Stimulated activated naive CD8-positive, alpha-beta T cell treated with anti-CD3 and anti-CD28 coated beads, Interleukin-15, amount 100 ng/mL, for 72 hours (primary cell): ENCODE measurements at regions not wholly inside any gene's neighbourhood (a gene's known extent, or its start where the extent isn't known, plus 50 kb on each side); places are given as distances from the start of the nearest gene placed in this dataset.
A peak's percentile ranks its signal among the peaks of the same experiment; 100 is the strongest.

Experiments used
- ATAC-seq: fragments of 150-1000 bp; cut with Tn5 transposase; 2 replicates; pipeline ENCODE4 v1.10.0; 2021; ENCODE audit warnings: mild to moderate bottlenecking, moderate library complexity
- DNase-seq, 2 donors: peaks; one replicate each; pipeline ENCODE4 v3.0.0; 2021 to 2022
- H3K27ac Mint-ChIP-seq, 2 donors: one replicate each; pipeline ENCODE4 v1.8.0; 2022; ENCODE audit warnings: mild to moderate bottlenecking in 2 of 2, mixed read lengths in 2 of 2, moderate library complexity in 2 of 2
- H3K27me3 Mint-ChIP-seq: one replicate; pipeline ENCODE4 v1.8.0; 2022; ENCODE audit warnings: mixed read lengths
- H3K4me1 Mint-ChIP-seq: one replicate; pipeline ENCODE4 v1.8.0; 2022; ENCODE audit warnings: mild to moderate bottlenecking, mixed read lengths
- H3K4me3 Mint-ChIP-seq, 2 donors: one replicate each; pipeline ENCODE4 v1.8.0; 2022; ENCODE audit warnings: mild to moderate bottlenecking in 2 of 2, mixed read lengths in 2 of 2, moderate library complexity in 1 of 2
- H3K9me3 Mint-ChIP-seq, 2 donors: one replicate each; pipeline ENCODE4 v1.8.0; 2022; ENCODE audit warnings: mixed read lengths in 2 of 2

DNA sequence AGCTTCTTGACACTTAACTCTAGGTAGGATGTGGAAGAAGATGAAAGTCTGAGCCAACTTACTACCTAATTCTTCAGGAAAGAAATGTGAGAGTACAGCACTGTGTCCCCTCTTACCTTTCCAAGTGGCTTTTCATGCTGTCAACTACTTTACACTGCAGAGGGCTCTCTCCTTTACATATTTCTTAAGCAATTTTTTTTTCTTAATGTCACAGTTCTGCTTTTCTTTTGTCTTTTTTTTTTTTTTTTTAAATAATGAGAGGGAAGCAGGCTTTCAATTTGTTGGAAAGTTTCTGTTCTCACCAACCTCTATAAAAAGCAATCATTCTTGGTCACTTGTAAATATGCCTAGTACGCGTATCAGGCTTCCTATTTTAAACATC, 212.7 kb upstream of the MIR17HG start:
- Mint-ChIP-seq H3K9me3 (no peaks in the 10 kb centered on the region), H3K27me3 (no peaks in the 10 kb centered on the region), H3K4me1 (no peaks in the 10 kb centered on the region), H3K27ac (no peak overlapping the region), H3K4me3 (no peak overlapping the region)
- ATAC-seq (no peak), DNase-seq (no peak)

DNA sequence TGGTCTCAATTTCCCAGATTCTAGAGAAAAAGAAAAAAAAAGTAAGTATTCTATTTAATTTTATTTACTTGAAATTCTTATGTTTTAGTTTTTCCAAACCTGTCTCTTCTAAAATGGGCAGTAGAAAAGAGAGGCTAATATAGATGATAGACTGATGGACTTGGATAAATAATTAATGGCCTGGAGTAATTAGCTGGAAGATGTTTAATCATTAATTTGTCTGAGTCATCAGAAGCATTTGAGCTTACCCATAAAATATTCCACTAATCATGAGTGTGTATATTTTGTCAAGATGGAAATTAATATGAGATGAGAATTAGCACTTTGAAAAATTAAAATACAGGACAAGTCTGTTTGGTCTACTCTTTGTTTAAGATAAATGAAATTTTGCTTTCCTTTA, 212.1 kb upstream of the MIR17HG start:
- H3K27me3 Mint-ChIP-seq, result no peaks in the 10 kb centered on the region
- H3K27ac Mint-ChIP-seq, result no peak overlapping the region
- ATAC-seq (no peak), DNase-seq (no peak)
- no peak overlapping the region for H3K4me3 Mint-ChIP-seq
- H3K9me3 Mint-ChIP-seq, result no peaks in the 10 kb centered on the region
- no peaks in the 10 kb centered on the region for H3K4me1 Mint-ChIP-seq

DNA sequence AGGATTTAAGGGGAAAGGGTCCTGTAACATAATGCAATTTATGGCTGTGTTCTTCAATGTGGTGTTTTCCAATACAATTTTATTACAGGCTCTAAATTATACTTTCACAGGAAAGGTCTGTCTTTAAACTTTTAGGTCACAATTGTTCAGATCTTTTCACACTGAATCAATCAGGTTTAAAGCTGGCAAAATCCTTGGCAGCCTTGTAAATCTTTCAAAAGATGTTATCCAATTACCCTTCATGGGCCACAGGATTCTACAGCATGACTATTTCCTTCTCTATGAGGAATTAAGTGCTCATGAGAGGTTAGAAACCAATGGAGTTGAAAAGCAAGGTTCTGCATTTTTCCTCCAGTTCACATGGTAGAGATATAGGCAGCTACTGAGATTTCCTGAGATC, 211.5 kb upstream of the MIR17HG start:
- H3K9me3 Mint-ChIP-seq, result no peaks in the 10 kb centered on the region
- no peaks in the 10 kb centered on the region for H3K4me1 Mint-ChIP-seq
- no peak overlapping the region for H3K4me3 Mint-ChIP-seq
- ATAC-seq (no peak), DNase-seq (no peak)
- H3K27me3 Mint-ChIP-seq, result no peaks in the 10 kb centered on the region
- no peak overlapping the region for H3K27ac Mint-ChIP-seq

DNA sequence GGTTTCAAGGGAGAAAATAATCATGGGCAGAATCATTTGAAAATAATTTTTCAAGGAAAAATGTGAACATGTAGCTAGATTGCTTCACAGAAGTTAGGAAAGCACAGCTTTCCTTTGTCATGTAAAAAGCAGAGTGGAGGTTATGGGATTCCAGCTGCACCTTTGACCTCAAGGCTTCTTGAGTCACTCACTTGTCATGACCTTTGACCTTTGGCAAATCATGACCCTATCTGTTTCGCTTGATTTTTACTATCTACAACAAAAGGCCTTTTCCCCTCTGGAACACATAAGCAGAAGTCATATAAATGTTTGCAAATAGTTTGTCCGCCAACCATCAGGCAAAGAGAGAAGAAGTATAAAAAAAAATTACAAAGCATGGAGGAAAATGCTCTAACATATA, 210.7 kb upstream of the MIR17HG start:
- H3K27ac Mint-ChIP-seq, result no peak overlapping the region
- DNase-seq, result no peak
- no peaks in the 10 kb centered on the region for H3K9me3 Mint-ChIP-seq
- no peaks in the 10 kb centered on the region for H3K4me1 Mint-ChIP-seq
- H3K27me3 Mint-ChIP-seq, result no peaks in the 10 kb centered on the region
- ATAC-seq, result no peak
- H3K4me3 Mint-ChIP-seq, result no peak overlapping the region

DNA sequence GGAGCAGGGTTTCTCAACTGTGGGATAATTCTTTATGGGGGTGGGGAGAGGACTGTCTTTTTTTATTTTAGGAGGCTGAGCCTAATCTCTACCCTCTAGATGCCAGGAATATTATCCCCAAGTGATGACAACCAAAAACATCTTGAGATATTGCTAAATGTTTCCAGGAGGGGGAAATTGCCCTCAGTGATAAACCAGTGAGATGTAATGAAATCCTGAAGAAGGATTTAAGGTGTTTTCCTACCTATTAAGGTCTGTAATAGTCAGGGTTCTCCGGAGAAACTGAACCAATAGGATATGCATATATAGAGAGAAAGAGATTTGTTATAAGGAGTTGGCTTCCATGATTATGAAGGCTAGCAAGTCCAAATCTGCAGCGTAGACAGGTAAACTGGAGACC, 208.3 kb upstream of the MIR17HG start:
- ATAC-seq (no peak), DNase-seq (no peak)
- Mint-ChIP-seq H3K27ac (no peak overlapping the region), H3K9me3 (no peaks in the 10 kb centered on the region), H3K4me3 (no peak overlapping the region), H3K27me3 (no peaks in the 10 kb centered on the region), H3K4me1 (no peaks in the 10 kb centered on the region)

DNA sequence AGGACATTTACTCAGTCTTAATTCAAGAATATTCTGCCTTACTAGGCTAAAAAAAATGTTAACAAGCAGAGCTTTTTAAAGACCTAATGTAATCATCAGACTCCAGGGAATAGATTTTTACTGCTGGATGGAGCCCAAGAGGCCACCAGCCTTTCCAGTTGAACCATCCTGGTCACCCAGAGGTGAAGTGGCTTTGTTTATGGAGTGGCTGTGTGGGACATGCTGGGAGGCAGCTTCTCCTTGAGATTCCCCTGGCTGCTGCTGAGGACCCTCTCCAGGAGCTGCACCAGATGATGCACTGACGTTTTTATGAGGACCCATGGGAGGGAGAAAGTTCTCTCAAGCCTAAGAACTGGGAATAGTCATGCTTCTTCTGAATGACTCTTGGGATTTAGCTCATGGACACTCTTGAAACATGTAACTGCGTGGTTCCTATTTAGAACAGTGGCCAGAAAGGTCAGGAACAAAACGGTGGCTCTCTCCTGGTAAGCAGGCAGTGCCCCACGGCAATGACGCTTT, 205.9 kb upstream of the MIR17HG start:
- H3K27ac Mint-ChIP-seq, result no peak overlapping the region
- no peaks in the 10 kb centered on the region for H3K27me3 Mint-ChIP-seq
- no peaks in the 10 kb centered on the region for H3K9me3 Mint-ChIP-seq
- ATAC-seq (no peak), DNase-seq (no peak)
- no peak overlapping the region for H3K4me3 Mint-ChIP-seq
- H3K4me1 Mint-ChIP-seq, result no peaks in the 10 kb centered on the region

DNA sequence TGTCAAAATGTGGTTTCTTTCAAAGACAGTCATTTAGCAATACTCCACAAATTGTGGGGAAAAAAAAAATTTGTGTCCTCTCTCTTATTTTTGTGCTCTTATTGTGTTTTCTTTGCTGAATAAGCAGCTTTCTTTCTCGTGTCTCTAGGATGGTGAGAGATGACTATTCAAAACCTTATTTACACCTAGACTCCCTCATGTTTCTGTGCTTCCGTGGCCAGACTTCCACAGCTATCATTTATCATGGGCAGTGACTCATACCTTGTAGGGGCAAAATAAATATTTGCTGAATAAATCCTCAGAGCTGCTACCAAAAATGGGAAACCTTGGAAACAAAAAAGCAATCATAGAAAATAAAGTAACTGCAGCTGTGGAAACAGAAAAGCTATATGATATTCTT, 204.9 kb upstream of the MIR17HG start:
- ATAC-seq, result no peak

DNA sequence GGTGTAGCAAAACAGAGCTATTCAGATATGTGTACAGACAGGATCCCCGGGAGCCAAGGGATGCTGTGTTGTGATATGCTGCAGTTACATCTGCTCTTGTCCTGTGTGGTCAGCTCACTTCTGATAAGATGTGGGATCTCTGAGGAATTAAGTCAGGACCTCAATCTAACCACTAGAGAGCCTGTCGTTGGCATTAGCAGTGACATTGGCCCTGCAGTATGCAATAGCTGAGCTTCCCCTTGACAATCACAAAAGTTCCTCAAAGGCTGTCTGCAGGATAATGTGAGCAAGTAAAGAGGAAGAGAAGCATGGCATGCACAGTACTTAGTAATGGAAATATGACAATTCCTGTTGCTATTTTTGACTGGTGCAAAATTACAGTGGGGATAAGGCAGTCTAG, 203.4 kb upstream of the MIR17HG start:
- ATAC-seq (no peak), DNase-seq (no peak)
- Mint-ChIP-seq H3K4me3 (no peak overlapping the region), H3K9me3 (no peaks in the 10 kb centered on the region), H3K4me1 (no peaks in the 10 kb centered on the region), H3K27ac (no peak overlapping the region), H3K27me3 (no peaks in the 10 kb centered on the region)

More for the DNA sequence above, 204.9 kb upstream of the MIR17HG start:
- no peaks in the 10 kb centered on the region for H3K9me3 Mint-ChIP-seq
- H3K4me3 Mint-ChIP-seq, result no peak overlapping the region
- H3K27me3 Mint-ChIP-seq, result no peaks in the 10 kb centered on the region
- no peaks in the 10 kb centered on the region for H3K4me1 Mint-ChIP-seq
- no peak for DNase-seq
- peak overlapping the region in 1 of 2 donors; percentile 53 for H3K27ac Mint-ChIP-seq

DNA sequence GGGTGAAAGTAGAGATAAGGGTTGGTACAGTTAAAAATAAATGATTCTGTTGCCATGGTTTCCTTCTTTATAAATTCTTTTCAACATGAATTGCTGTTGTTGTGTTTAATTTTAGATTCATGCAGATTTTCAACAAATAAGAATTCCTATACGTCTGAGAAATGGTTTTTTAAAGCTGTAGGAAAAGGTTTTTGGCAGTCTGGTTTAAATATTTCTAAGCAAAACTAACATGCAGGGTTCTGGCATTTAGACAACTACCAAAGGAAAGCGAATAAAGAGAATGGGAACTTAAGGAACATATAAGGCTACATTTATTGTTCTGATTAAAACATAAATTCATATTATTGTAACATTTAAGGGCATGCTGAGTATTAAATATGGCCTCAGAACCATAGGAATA, 203.0 kb upstream of the MIR17HG start:
- Mint-ChIP-seq H3K4me1 (no peaks in the 10 kb centered on the region), H3K4me3 (no peak overlapping the region), H3K27me3 (no peaks in the 10 kb centered on the region), H3K27ac (no peak overlapping the region), H3K9me3 (no peaks in the 10 kb centered on the region)
- DNase-seq (no peak), ATAC-seq (no peak)

DNA sequence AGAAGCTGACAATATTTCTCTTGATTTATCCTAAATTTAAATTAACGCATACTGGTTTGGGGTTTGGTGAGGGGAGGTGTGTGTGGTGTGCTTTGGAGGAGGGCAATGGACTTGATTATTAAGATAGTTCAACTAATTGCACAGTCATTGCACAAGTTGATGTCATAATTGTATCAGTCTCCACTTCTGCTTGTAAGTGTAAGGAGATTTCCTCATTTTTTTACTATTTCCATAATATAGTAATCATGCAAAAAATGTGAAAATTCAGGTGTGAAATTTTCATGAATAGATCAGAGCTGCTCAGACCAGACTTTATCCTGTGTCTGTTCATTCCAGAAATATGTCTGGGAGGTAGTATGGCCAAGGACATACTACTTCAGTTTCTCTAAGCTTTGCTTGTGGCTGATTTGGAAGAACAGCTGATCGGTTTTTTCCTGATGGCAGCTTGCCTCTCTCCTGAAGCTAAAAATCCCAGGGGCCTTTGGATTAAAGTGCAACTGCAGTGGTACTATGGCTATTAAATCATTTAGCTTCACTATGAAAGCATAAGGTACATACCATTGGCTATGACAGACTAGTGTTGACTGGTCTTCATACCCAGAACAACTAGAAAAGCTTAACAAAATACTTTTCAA, 201.8 kb upstream of the MIR17HG start:
- no peaks in the 10 kb centered on the region for H3K9me3 Mint-ChIP-seq
- no peak overlapping the region for H3K4me3 Mint-ChIP-seq

DNA sequence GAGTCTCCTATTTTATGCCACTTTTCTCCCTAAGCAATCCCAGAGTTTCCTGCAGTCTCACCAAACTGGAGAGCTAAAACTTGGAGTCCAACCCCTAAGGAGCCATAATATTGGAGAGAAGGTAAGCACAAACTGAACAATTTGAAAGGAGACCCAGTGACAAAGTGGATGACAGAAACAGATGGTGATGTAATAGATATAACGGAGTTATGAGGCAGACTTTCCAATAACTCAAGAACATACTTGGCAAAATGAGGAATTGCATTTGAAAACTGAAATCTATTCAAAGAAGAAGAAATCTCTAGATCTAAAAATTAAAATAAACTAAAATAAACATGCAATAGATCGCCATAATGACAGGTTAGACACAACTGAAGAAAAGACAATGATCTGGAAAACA, 200.9 kb upstream of the MIR17HG start:
- Mint-ChIP-seq H3K27me3 (no peaks in the 10 kb centered on the region), H3K27ac (no peak overlapping the region), H3K4me1 (no peaks in the 10 kb centered on the region), H3K4me3 (no peak overlapping the region), H3K9me3 (no peaks in the 10 kb centered on the region)
- ATAC-seq, result no peak
- DNase-seq, result no peak

More for the DNA sequence above, 201.8 kb upstream of the MIR17HG start:
- no peaks in the 10 kb centered on the region for H3K27me3 Mint-ChIP-seq
- DNase-seq (no peak), ATAC-seq (no peak)
- H3K27ac Mint-ChIP-seq, result no peak overlapping the region
- no peaks in the 10 kb centered on the region for H3K4me1 Mint-ChIP-seq

DNA sequence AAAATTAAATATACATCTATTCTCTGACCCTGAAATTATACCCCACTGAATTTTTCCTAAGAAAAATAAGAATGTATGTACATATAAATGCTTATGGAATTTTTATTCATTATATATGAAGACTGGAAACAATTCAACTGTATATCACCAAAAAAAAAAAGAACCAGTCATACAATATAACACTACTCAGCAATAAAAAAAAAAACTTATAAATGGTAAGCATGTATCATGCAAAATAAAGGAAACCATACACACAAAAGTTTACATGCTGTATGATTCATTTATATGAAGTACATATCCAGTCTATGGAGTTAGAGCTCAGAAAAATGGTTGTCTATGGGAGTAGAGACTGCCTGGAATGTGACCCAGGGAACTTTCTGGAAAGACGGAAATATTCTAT, 199.4 kb upstream of the MIR17HG start:
- Mint-ChIP-seq H3K27ac (no peak overlapping the region), H3K9me3 (no peaks in the 10 kb centered on the region), H3K4me3 (no peak overlapping the region), H3K4me1 (no peaks in the 10 kb centered on the region), H3K27me3 (no peaks in the 10 kb centered on the region)
- ATAC-seq (no peak), DNase-seq (no peak)

DNA sequence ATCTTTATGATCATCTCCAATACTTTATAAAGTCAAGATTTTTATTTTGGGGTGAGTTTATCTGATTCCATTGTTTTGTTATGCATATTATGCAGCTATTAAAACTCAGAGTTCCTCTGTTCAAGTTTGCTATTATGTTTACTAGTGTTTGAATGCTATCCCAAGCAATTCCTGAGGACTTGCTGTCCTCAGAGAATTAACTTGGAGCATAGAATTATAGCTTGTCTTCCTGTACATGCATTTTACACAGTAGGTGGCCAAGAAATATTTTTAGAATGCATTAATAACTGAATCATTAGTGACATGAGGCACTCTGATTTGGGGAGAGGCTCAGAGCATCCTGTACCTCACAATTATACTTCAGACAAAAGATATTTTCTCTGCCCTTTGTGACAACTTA, 195.6 kb upstream of the MIR17HG start:
- H3K4me1 Mint-ChIP-seq, result no peaks in the 10 kb centered on the region
- H3K27ac Mint-ChIP-seq, result no peak overlapping the region
- H3K9me3 Mint-ChIP-seq, result no peaks in the 10 kb centered on the region
- peaks cover 8% of the 10 kb centered on the region for H3K27me3 Mint-ChIP-seq
- ATAC-seq, result no peak
- H3K4me3 Mint-ChIP-seq, result no peak overlapping the region
- no peak for DNase-seq

DNA sequence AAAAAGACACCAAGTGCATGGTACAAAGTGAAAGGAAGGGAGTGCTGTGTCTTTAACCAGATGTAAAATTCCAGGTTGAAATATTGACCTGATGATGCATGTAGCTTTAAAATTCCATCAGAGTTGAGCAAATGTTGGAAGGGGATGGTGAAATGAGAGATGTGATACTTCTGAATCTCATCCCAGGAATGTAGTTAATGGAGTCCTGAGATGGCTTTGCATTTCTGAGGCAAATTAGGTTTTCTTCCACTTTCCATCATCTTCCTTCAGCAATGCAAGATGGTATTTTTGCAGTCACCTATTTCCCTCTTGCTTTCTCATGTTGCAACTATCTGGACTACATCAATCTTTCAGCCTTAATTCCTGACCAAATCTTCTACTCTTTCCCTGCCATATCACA, 194.1 kb upstream of the MIR17HG start:
- H3K4me3 Mint-ChIP-seq, result no peak overlapping the region
- DNase-seq, result no peak
- peaks cover 8% of the 10 kb centered on the region for H3K27me3 Mint-ChIP-seq
- no peaks in the 10 kb centered on the region for H3K9me3 Mint-ChIP-seq
- no peak overlapping the region for H3K27ac Mint-ChIP-seq
- ATAC-seq, result no peak
- no peaks in the 10 kb centered on the region for H3K4me1 Mint-ChIP-seq

DNA sequence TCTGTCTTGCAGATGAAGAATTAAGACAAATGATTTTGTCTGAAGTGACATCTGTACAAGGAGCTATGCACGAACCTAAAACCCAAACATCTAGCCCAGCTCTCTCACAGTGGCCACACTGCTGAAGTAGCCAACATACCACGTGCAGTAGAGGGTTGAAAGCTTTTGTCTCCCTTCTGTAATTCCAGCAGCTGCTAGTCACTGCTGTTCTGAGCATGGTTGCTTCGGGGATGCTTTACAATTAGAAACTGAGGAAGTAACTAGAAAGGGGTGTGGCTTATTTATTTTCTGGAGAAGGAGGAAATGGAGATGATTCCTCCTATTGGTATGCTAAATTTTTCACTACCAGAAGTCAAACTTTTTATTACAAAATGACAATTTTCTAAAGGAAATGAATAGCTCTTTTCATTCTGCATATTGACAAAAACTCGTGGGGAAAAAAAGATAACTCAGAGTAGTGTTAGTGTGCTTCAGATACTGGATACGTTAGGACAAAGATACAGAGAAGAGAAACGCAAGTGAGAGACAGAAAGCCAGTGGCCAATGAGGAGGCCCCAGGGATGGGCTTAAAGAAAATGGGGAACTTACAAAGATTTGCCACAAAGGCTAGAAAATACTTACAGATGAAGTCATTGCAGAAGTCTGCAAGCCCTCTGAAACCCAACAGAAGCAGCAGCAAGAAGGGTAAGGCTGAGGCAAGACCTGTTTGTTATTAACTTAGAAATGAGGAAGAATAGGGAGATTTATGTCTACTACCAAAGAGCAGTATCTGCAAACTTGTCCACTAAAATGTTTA, 192.7 kb upstream of the MIR17HG start:
- Mint-ChIP-seq H3K9me3 (no peaks in the 10 kb centered on the region), H3K4me1 (no peaks in the 10 kb centered on the region), H3K27ac (no peak overlapping the region), H3K27me3 (peaks cover 15% of the 10 kb centered on the region), H3K4me3 (no peak overlapping the region)
- ATAC-seq, result no peak
- no peak for DNase-seq

DNA sequence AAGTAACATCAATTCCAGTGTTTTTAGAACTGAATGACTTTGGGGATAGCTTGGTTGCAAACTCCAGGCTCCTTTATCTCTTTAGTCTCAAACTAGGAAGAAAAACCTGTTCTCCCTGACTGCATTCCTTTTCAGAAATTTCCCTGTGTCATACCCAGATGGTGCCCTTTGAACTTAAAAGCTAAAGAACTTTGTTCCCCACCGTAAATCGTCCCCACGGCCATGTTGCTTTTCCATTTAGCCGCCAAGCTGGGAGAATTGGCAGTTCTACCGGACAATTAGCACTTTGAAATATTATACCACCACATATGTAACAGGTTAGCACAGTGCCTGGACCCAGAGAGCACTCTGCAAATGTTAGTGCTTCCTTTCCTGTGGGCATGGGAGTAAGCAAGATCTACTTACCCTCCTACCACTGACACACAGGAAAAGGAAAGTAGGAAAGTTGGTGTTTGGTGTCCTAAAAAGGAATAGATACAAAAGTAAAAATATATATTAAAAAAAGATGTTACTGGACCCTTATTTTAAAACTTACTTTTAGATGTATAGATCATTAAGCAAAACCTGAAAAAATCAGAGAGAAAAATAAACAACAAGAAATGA, 191.9 kb upstream of the MIR17HG start:
- DNase-seq (no peak), ATAC-seq (no peak)
- Mint-ChIP-seq H3K27ac (no peak overlapping the region), H3K4me3 (no peak overlapping the region), H3K4me1 (no peaks in the 10 kb centered on the region), H3K9me3 (no peaks in the 10 kb centered on the region), H3K27me3 (peaks cover 15% of the 10 kb centered on the region)
